IPS DF 19.7 (cell line): ENCODE measurements at regions not wholly inside any gene's neighbourhood (a gene's known extent, or its start where the extent isn't known, plus 50 kb on each side); places are given as distances from the start of the nearest gene placed in this dataset.

ENCODE experiments used
- DNase-seq: peaks from one replicate; pipeline ENCODE4 v3.0.0-alpha.2; 2013; ENCODE audit warnings: low read depth, low spot score

DNA sequence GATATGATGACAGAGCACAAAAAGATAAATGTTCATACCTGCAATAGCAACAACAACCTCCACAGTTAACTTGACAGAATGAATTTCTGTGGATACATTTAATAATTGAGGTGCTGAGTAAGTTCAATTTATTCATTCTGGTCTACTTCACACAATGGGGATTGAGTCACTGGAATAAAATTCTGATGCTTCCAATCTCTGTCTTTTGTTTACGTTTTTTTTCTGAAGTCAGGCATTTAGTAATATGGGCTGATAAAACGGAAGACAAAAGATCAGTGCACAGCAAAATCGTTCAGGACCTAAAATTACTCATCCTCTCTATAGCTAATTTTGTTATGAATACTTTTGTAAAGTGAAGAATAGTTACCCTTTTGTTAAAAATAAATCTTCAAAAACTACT lies 565.9 kb upstream of the CCDC54 start:
- DNase-seq, result no peak

DNA sequence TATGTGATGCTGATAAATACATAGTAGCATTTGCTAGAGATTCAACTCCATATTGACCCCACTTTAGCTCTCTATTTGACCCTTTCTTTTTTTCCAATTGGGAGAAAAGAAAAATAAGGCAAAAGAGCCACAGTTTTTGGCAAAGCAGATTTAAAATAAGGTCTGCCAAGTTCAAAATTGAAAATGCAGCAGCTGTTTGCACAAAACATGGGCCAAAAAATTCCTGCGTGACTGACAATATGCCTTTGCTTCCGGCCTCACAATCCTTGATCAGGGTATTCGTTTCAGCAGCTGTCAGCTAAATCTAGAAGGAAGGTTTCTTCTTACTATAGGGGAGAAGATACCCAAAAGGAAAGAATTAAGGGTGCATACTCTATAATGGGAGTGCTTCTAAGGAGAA lies 563.5 kb upstream of the CCDC54 start:
- DNase-seq, result no peak

DNA sequence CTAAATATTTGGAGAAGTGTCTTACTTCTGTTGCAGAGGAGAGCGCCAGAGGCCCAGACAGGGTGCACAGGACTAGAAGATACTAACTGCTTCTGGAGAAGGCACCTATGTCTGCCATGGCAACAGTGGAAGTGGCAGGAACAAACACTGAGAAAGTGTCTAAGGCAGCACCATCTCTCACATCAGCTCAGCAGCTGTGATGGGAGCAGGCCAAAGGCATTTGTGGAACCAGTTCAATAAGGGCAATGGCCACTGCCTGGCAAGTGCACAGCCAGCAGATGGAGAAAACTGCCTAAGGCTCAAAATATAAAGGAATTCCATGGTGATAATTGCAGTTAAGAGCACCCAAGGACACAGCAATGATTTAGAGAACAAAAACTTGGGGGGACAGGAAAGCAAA lies 563.0 kb upstream of the CCDC54 start:
- no peak for DNase-seq

DNA sequence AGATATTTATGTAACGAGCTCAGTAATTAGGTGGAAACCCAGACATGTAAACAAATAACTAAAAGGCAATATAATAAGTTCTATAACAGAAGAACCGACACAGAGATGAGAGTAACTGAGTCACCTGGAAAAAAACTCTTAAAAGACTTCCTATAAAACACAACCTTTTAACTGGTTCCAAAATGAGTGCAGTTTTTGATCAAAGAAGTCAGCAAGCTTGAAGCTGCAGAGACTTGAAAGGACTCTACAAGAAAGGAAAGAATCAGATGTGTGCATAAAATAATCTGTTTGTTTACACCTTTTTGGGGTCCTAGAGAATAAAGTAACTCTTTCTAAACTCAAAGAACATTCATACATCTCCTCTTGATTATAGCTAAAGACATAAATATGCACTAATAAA lies 560.4 kb upstream of the CCDC54 start:
- no peak for DNase-seq

DNA sequence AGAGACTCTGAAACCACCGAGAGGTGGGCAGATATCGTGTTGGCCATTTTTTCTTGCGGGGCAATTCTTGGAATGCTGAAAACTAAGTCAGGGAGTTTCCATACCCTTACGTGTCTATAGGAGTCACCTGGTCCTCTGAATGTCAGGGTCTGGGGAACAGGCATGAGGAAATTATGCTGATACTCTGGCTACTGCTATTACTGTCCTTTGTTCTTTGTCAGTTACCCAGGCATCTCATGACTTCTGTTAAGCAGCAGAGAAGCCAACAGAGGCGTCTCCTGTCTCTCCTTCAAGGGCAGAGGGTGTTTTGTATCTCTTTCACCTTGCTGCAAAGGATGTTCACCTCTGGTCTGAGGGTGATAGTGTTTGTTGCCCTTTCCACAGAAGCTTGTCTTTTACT lies 559.5 kb upstream of the CCDC54 start:
- DNase-seq, result no peak

DNA sequence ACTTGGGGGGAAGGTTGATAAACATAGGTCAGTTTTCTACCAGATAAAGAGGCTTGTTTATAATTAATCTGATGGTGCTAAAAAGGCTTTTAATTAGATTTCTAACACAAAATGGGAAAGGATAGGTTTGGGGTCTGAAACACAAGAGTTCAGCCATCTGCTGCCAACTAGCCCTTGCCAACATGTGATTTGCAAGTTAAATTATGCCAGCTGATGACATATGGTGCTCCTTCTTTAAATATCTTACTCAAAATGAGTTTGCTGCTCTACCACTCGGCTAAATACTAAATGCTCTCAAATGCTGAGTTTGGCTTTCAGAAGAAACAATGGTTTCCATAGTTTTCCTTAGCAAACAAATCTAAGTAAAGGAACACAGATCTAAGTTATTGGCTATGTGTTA lies 557.8 kb upstream of the CCDC54 start:
- DNase-seq, result no peak

DNA sequence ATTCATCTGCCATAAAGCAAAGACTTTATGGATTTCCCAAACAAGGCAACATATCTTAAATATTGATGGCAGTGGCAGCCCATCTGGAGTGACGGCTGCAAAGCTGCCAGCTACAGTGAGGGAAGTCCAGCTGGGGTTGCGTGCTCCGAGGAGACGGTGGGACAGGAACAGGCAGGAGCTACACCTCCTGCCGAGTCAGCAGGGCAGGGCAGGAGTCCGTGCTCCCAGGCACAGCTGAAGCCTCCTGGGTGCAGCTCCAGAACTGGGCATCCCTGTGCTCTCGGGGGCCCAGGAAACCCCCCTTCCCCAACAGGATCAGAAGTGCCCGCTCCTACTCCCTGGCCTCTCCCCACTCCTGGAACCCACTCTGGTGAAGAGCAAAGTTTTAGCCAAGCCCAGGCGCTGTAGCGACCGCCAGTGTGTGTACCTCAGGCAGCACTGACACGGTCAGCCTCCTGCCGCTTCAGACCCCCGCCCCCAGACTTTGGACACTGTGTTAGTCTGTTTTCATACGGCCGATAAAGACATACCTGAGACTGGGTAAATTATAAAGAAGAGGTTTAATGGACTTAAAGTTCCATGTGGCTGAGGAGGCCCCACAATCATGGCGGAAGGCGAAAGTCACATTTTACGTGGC lies 556.4 kb upstream of the CCDC54 start:
- DNase-seq, result no peak

DNA sequence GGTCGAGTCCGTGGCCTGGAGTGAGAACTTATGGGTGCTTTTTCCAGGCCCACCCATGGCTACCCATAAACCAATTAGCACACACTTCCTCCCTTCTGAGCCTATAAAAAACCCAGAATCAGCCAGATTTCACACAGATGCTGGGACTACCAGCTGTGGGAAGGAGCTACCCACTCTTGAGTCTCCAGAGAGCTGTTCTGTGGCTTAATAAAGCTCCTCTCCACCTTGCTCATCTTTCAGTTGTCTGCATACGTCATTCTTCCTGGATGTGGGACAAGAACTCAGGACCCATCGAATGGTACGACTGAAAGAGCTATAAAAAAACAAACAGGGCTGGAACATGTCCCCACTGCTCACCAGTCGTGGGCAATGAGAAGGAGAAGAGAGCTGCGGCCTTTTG lies 555.4 kb upstream of the CCDC54 start:
- DNase-seq, result no peak

DNA sequence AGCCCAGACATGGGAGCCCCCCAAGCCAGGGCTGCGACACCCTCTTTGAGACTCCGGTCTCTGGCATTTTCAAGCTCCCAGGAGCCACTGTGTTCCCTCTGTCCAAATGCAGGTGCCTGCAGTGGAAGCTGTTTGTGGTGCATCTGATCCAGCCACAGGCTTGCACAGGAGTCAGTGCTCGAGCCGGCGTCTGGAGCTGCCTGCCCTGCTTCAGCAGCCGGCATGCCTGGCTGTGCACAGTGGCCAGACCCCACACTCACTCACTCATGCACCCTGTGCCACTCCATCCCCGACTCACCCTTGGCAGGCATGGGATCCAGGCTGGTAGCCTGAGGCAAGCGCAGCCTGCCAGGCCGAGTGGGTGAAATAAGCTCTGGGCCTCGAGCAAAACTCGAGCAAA lies 555.0 kb upstream of the CCDC54 start:
- DNase-seq, result no peak

DNA sequence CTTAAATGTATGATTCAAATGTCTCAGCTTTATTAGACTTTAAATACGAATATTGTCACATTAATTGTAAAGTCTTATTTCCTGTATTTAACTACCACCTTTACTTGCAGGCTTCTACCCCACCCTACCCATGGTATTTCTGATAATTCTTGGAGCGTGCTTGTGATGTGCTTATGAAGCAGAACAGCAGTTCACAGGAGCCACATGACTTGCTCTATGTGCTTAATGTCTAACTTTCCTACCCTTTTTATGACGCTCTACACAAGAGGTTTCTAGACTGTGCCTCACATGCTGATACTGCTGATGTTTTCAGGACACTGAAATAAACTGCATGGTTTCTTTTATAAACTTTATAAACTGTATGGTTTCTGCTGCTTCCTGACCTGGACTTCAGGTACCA lies 553.5 kb upstream of the CCDC54 start:
- DNase-seq, result no peak

DNA sequence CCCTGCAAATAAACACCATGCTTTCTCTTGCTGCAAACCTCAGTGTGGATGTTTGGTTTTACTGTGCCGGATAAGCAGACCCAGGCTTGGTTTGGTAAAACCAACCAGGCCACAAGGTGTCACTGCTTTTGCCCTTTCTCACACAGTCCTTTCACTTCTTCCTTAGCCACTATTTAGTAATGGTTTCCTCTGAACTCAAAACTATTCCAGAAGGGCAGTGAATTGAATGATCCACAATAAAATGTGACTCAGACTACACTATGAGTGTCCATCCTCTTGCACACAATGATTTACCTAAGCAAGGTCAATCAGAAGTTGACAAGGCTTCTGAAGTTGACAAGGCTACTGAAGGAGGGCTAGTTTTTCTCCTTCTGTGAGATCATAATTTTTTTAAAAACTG lies 552.4 kb upstream of the CCDC54 start:
- DNase-seq, result no peak

DNA sequence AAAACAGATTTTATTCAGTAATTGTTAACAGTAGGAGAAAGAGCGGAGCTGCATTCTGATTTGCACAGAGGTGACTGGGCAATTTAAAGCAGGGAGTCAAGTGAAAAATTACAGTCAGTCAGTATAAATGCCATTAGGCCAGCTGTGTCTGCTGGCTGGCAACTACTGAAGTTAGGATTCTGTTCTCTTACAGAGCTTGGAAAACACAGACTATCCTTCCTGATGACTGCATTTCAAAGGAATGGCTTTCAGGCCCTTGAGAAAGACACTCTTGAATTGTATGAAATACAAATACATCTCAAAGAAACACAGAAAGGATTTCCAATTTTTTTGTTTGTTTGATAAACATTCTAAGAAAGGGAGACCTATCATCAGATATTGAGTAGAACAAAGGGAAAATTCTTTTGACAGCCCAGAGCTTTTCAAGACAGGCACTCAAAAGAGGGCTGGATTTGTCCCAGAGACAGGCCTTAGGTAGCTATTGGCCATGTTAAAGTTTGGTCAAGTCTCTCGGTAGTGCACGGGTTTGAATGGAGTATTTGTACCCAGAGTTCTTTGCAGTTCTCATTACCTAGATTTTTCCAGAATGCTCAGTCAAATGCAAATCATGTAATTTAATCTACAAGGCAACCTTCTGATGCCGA lies 551.2 kb upstream of the CCDC54 start:
- DNase-seq, result no peak

DNA sequence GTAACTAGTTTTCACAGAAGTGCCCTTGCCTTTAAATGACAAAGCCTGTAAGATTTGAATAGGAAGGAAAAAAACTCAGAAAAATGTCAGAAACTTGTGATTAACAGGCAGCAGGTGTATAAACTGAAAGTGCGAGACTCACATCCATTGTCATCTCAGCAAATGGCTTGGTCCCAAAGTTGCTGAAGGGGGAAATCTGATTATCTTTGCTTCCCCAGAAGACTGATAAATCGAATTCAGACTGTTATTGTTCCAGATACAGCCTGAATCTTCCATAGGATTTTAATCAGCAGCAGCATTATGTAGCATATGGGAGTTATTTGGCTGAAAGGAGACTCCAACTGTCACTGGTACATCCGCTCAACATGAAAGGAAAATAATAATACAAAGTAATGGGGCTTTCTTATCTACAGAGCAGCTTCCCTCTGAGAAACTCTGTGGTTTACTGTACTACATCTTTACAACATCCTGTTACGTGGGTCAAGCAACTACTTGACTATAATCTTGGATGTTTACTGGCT lies 550.4 kb upstream of the CCDC54 start:
- no peak for DNase-seq

DNA sequence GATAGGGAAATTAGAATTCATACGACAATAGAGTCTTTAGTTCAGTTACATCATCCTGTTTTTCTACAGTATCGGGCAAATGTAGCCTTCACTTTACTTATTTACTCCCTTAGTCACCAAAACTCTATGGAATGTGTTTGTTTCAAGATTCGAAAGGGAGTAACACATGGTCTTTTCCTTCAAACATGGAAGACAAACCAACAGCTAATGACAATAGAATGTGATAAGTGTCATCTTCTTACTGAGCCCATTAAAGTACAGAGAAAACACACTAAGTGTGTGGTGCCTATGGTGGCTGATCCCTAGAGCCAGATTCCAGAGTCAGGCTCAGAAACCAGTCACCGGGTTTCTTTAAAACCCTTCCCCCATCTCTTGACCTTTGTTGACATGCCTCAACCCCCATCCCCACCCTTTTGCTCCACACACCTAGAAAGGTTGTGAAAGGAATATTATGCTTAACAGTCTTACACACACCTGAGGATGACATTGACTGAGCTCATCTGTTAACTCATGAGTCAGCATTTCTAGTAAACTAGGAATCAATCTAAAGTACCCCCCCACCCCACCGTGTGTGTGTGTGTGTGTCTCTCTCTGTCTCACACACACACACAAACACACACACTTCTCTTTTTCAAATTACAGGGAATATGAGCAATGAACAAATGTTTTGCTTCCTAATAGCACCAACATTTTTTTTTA lies 549.6 kb upstream of the CCDC54 start:
- no peak for DNase-seq

DNA sequence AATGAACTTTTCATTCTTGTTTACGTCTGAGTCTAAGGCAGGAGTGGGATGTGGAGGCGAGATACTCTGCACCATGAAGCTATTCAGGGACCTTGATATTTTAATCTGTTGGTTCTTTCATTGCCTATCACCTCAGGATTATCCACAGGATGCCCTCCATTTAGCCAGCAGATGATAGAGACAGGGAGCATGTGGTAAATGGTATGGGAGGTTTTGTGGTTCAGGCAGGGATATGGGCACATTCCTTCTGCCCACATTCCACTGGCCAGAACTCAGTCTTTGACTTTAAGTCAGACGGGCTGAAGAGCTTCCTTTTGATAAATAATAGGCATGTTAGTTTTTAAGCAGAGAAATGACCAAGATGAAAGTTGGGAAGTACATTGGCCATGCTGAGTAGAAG lies 548.0 kb upstream of the CCDC54 start:
- DNase-seq, result no peak

DNA sequence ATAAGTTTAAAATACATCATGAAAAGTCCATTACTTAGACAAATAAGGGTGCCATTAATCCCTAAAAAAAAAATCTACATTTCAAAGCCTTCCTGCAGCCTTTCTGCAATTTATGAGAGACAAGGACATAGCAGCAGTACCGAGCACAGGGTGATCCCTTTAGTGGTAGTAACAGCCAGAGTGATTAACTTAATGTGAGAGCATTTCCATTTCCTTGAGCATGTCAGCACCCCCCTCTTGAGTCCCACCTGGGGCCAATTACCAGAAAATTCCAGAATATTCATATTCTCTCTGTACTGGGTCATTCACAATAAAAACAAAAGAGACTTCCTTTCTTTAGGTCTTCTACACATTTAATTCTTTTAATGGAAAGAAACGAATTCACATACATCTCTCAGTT lies 546.9 kb upstream of the CCDC54 start:
- DNase-seq, result peak; percentile 96

DNA sequence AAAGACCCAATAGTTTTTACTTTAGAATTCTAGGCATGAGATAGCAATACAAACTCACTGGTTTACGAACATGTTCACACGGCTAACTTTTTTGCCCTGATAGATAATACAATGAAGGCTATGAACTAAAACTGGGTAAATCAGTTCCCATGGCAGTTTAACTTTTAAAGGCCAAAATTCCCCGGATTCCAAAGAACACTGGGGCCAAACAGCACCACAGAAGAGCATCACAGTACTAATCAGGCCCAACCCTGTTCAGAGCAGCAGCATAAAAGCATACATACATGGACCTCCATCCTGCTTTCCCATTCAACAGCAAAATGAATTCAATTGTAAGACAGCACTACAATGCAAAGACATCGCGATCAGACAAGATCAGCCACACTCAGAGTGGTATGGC lies 540.3 kb upstream of the CCDC54 start:
- no peak for DNase-seq

DNA sequence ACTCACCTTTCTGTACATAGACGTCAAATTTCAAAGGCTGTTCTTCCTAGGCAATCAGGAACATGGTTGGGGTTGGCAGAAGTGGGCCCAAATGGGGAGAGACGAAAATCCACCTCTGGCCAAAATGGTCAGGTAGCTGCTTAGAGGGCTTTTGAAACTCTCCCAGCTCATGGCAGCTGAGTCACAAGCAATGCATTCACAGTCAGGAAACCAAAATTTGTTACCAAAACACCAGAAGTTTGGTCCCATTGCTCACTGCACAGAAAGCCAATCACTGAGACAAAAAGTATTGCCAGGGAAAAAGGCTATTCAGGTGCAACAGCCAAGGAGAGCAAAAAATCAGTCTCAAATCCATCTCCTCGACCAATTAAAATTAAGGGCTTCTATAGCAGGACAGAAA lies 539.6 kb upstream of the CCDC54 start:
- no peak for DNase-seq

DNA sequence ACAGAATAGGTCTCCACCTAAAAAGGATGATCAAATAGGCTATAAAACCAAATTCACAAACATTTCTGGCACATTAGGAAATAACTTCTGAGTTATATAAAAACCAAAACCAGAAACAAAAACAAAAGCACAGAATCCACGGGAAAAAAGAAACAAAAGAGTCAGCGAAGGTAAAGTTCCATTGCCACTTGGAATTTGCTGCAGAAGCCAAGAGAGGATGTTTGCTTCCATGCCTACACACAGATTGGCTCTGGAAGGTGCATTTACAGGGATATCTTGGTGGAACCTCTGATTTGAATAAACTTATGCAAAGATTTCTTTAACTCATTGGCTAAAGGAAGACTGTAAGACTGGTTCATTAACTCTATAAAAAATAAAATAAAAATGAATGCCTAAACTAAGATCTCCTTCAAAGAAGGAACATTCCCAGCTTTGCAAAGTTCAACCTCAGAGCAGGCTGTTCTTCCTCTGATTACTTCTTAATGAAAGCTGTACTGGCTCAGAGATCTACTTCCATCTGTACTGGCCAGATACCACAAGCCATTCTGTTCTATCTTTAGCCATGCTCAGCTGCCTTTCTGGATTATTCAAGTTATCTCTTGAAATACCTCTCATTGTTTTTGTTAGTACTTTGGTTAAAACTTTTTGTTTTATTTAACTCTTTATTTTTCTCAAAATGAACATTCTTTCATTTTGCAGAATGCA lies 537.5 kb upstream of the CCDC54 start:
- DNase-seq, result no peak

DNA sequence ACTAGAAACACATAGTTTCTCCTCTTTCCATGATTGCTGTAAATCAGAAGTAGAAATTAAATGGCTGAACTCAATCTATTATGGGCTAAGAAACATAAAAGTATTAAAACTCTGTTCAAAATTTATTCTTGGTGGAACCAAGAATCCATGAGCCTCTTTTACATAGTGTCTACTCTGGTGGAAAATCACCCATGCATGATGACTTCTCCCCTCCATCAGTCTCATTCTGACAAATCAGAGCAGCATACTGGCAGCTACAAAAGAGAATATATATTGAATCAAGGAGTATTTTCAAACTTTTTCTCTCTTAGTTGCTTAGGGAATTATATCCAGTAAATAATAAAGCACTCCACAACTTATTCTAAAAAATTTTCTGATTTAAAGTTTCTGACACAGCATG lies 536.9 kb upstream of the CCDC54 start:
- DNase-seq, result no peak

DNA sequence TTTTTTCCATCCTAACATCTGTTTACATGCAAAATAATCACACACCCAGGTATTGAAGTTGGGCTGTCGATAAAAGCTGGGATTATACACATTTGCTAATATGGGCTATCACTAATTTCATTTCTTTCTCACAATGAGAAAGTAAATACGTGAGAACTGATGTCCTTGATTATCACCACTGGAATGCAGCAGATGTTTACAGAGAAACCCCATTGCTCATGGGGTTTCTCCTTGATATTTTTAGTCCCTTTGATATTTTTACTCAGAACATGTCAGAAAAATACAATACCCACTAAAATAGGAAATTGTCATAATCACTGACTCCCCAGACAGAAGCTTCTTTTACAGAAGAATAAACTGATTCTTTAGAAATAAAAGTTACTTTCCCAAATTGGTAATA lies 535.1 kb upstream of the CCDC54 start:
- DNase-seq, result no peak

DNA sequence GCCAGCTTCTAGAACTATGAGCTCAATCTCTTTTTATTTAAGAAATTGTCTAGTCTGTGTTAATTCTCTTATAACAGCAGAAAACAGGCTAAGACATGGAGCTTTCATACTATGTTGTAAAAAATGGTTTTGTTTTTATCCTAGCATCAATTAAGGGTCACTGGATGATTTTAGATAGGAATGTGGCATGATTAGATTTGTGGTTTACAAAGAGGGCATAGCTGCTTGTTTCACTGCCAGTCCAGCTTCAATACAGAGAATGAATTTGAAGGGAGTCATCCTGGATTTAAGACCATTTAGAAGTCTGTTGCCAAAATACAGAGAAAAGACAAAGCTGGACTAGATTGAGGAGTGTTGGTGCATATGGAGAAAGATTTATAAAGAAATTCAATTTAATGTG lies 532.6 kb upstream of the CCDC54 start:
- no peak for DNase-seq

DNA sequence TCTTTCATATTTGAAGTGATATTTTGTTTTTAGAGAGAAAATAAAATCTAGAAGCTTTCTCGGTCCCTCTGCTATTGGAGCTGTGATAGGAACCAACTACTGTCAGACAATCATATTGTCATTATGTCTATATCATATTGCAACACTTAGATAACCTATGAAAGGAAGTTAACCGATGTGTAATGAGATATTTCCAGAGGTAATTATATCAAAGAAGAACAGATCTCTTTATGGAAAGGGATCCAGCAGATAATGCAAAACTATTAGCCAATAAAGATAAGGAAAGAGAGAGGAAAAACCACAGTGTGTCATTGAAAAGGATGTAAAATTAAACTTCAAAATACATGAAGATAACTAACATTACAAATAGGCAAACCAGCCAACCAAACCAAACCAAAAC lies 529.1 kb upstream of the CCDC54 start:
- DNase-seq, result no peak
